Astrocyte of the spinal cord (primary cell): ENCODE measurements at regions not wholly inside any gene's neighbourhood (a gene's known extent, or its start where the extent isn't known, plus 50 kb on each side); places are given as distances from the start of the nearest gene placed in this dataset.

Source experiments
- DNase-seq: peaks from one replicate; pipeline ENCODE4 v3.0.0; 2011; ENCODE audit warnings: low read depth, low spot score
- H3K4me3 ChIP-seq: 2 replicates; pipeline ENCODE4 v1.5.1; 2011; ENCODE audit warnings: low read depth, mild to moderate bottlenecking, low read length, moderate library complexity
- in situ Hi-C: cut with HindIII; loops from 2 replicates; pipeline ENCODE4 v1.10.0; 2017; ENCODE audit warnings: low sequenced_read_pairs
- TF ChIP-seq, protein P1 (sequence below): IDR thresholded peaks from 2 replicates; pipeline ENCODE4 v1.5.1; 2012; ENCODE audit warnings: low read depth, mild to moderate bottlenecking, low read length, inconsistent platforms

DNA sequence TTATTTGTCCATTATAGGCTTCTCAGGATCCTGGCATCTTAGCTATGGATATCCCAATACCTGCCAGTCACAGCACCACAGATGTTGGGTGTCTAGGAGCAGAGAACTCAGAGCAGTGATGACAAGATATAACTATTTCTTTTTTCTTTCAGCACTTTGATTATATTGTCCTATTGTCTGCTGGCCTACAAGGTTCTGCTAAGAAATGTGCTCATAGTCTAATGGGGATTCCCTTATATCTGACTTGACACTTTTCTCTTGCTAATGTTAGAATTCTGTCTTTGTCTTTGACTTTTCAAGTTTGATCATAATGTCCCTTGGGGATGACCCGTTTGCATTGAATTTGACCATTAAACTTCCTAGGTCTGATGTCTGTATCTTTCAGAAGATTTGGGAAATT lies 270.4 kb downstream of the OGFRL1 start:
- no peak overlapping the region for H3K4me3 ChIP-seq
- no peak for DNase-seq
- in situ Hi-C loops, result no loop called here
- TF ChIP-seq, protein P1, sequence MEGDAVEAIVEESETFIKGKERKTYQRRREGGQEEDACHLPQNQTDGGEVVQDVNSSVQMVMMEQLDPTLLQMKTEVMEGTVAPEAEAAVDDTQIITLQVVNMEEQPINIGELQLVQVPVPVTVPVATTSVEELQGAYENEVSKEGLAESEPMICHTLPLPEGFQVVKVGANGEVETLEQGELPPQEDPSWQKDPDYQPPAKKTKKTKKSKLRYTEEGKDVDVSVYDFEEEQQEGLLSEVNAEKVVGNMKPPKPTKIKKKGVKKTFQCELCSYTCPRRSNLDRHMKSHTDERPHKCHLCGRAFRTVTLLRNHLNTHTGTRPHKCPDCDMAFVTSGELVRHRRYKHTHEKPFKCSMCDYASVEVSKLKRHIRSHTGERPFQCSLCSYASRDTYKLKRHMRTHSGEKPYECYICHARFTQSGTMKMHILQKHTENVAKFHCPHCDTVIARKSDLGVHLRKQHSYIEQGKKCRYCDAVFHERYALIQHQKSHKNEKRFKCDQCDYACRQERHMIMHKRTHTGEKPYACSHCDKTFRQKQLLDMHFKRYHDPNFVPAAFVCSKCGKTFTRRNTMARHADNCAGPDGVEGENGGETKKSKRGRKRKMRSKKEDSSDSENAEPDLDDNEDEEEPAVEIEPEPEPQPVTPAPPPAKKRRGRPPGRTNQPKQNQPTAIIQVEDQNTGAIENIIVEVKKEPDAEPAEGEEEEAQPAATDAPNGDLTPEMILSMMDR, result no peak

DNA sequence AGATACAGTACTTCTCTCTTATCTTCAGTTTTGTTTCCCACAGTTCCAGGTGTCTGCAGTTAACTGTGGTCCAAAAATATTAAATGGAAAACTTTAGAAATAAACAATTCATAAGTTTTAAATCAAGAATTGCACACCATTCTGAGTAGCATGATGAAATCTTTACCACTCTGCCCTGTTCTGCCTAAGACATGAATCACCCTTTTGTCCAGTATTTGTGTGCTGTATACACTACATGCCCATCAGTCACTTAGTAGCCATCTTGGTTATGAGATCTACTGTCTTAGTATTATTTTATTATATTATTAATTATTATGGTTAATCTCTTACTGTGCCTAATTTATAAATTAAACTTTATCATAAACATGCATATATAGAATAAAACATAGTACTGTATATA lies 279.0 kb downstream of the OGFRL1 start:
- TF ChIP-seq, protein P1, result no peak
- DNase-seq, result no peak
- in situ Hi-C loops, result no loop called here
- H3K4me3 ChIP-seq, result no peak overlapping the region

DNA sequence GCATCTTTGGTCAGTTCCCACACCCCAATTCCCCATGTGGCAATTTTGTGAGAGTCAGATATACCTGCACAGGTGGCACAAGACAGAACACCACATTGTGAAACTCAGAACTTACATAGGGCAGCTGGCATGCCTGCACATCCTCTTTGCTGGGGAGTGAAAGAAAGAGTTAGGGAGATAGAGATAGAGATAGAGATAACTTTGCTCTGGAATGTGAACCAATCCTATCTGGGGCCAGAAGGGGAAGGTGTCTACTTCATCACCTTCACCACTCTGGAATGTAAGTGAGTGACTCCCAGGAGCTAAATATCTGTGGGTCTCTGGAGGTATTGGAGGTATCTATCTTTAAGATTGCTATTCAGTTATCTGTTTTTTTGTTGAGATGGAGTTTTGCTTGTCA lies 289.2 kb downstream of the OGFRL1 start:
- TF ChIP-seq, protein P1, result no peak
- DNase-seq, result no peak
- in situ Hi-C loops, result no loop called here
- no peak overlapping the region for H3K4me3 ChIP-seq

DNA sequence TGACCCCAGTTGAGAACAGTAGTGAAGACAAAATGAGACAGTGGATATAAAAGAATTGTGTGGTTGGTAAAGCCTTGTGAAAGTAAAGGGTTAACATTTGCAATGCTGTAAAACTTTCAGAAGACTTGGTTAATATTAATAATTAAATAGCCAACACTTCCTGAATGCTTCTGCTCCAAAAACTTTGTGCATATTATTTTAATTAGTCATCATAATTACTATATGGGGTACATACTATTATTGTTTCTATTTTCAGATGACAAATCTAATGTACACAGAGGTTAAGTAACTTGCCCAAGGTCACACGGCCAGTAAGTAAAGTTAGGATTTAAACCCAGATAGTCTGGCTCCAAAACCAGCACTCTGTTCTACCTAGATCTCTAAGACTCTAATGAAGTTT lies 291.3 kb downstream of the OGFRL1 start:
- DNase-seq, result no peak
- TF ChIP-seq, protein P1, result no peak
- in situ Hi-C loops, result no loop called here
- no peak overlapping the region for H3K4me3 ChIP-seq

DNA sequence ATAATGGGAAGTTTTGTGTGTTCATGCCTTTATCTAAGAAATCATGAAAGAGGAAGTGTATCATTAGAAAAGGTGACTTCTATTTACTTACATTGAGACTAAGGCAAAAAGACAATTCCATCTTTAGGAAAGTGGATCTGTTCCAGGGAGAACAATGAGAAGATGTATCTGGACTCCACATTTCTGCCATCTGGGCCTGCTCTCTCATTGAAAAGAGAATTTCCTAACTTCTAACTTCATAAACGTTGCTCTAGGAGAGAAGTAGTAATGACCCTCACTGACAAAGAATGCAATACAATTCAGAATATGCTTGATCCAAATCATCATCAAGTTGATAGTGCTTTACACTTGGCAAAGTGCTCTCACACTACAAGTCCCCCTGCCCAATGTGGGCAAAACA lies 294.2 kb downstream of the OGFRL1 start:
- in situ Hi-C loops, result no loop called here
- no peak overlapping the region for H3K4me3 ChIP-seq
- DNase-seq, result no peak
- TF ChIP-seq, protein P1, result no peak

DNA sequence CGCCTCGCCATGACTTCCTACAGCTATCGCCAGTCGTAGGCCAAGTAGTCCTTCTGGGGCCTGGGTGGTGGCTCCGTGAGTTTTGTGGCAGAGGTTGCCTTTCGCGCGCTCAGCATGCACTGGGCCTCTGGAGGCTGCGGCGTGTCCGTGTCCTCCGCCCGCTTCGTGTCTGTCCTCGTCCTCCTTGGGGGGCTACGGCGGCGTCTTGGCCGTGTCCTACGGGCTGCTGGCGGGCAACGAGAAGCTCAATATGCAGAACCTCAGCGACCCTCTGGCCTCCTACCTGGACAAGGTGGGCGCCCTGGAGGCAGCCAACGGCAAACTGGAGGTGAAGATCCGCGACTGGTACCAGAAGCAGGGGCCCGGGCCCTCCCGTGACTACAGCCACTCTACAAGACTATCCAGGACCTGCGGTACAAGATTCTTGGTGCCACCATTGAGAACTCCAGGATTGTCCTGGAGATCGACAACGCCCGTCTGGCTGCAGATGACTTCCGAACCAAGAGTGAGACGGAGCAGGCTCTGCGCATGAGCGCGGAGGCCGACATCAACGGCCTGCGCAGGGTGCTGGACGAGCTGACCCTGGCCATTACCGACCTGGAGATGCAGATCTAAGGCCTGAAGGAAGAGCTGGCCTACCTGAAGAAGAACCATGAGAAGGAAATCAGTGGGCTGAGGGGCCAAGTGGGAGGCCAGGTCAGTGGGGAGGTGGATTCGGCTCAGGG lies 296.3 kb downstream of the OGFRL1 start:
- TF ChIP-seq, protein P1, result no peak
- in situ Hi-C loops, result no loop called here
- no peak for DNase-seq
- H3K4me3 ChIP-seq, result no peak overlapping the region
